IPS-20b (cell line): ENCODE measurements at regions not wholly inside any gene's neighbourhood (a gene's known extent, or its start where the extent isn't known, plus 50 kb on each side); places are given as distances from the start of the nearest gene placed in this dataset.

ENCODE experiments used
- H3K27ac ChIP-seq: one replicate; pipeline ENCODE4 v1.5.1; 2013; ENCODE audit warnings: low read length
- H3K27me3 ChIP-seq: 2 replicates; pipeline ENCODE4 v1.6.1; 2013; ENCODE audit warnings: mild to moderate bottlenecking, low read length, inconsistent platforms; ENCODE audit not compliant: insufficient read depth
- H3K36me3 ChIP-seq: 2 replicates; pipeline ENCODE4 v1.6.1; 2013; ENCODE audit warnings: low read depth, mild to moderate bottlenecking, inconsistent platforms, low read length, moderate library complexity; ENCODE audit not compliant: insufficient read depth
- H3K4me1 ChIP-seq: 2 replicates; pipeline ENCODE4 v1.6.1; 2013; ENCODE audit warnings: mild to moderate bottlenecking, control low read depth, inconsistent platforms, low read length, moderate library complexity; ENCODE audit not compliant: insufficient read depth
- H3K4me3 ChIP-seq: 2 replicates; pipeline ENCODE4 v1.5.1; 2013; ENCODE audit warnings: mild to moderate bottlenecking, low read length, inconsistent platforms
- H3K9ac ChIP-seq: 2 replicates; pipeline ENCODE4 v1.6.1; 2013; ENCODE audit warnings: low read depth, mild to moderate bottlenecking, inconsistent platforms, low read length, moderate library complexity
- H3K9me3 ChIP-seq: 2 replicates; pipeline ENCODE4 v1.6.1; 2013; ENCODE audit warnings: mild to moderate bottlenecking, low read depth, low read length, inconsistent platforms; ENCODE audit not compliant: insufficient read depth

GRCh38 chr5:24765219-24765618 lies 120.4 kb upstream of the CDH10 start:
- Histone ChIP-seq H3K36me3 (no peaks in the 10 kb centered on the region), H3K9ac (no peak overlapping the region), H3K4me3 (no peak overlapping the region), H3K4me1 (no peaks in the 10 kb centered on the region), H3K27me3 (no peaks in the 10 kb centered on the region), H3K9me3 (no peaks in the 10 kb centered on the region; the same call in 1 of the 2 replicates), H3K27ac (no peak overlapping the region)

GRCh38 chr5:24750355-24750754 lies 105.6 kb upstream of the CDH10 start:
- Histone ChIP-seq H3K9ac (no peak overlapping the region), H3K4me3 (no peak overlapping the region), H3K27me3 (no peaks in the 10 kb centered on the region), H3K9me3 (no peaks in the 10 kb centered on the region), H3K4me1 (no peaks in the 10 kb centered on the region), H3K27ac (no peak overlapping the region), H3K36me3 (no peaks in the 10 kb centered on the region)

- no peaks in the 10 kb centered on the region for H3K27me3 ChIP-seq
- no peaks in the 10 kb centered on the region for H3K36me3 ChIP-seq
- H3K4me3 ChIP-seq, result no peak overlapping the region
- no peak overlapping the region for H3K9ac ChIP-seq
- no peak overlapping the region for H3K27ac ChIP-seq
- H3K4me1 ChIP-seq, result no peaks in the 10 kb centered on the region
- no peaks in the 10 kb centered on the region for H3K9me3 ChIP-seq
Observed at GRCh38 chr5:24749701-24750100, 104.9 kb upstream of the CDH10 start.

GRCh38 chr5:24747327-24747726 lies 102.5 kb upstream of the CDH10 start:
- Histone ChIP-seq H3K9me3 (no peaks in the 10 kb centered on the region), H3K36me3 (no peaks in the 10 kb centered on the region), H3K9ac (no peak overlapping the region), H3K27ac (no peak overlapping the region), H3K4me1 (no peaks in the 10 kb centered on the region), H3K27me3 (no peaks in the 10 kb centered on the region), H3K4me3 (no peak overlapping the region)

GRCh38 chr5:24742334-24742733 lies 97.6 kb upstream of the CDH10 start:
- Histone ChIP-seq H3K4me3 (no peak overlapping the region), H3K9ac (no peak overlapping the region), H3K9me3 (no peaks in the 10 kb centered on the region), H3K36me3 (no peaks in the 10 kb centered on the region), H3K4me1 (no peaks in the 10 kb centered on the region), H3K27ac (no peak overlapping the region), H3K27me3 (no peaks in the 10 kb centered on the region)

GRCh38 chr5:24737163-24737562 lies 92.4 kb upstream of the CDH10 start:
- Histone ChIP-seq H3K27ac (no peak overlapping the region), H3K9me3 (no peaks in the 10 kb centered on the region), H3K36me3 (no peaks in the 10 kb centered on the region), H3K9ac (no peak overlapping the region), H3K27me3 (no peaks in the 10 kb centered on the region), H3K4me3 (no peak overlapping the region), H3K4me1 (no peaks in the 10 kb centered on the region)

GRCh38 chr5:24735284-24735683 lies 90.5 kb upstream of the CDH10 start:
- H3K4me1 ChIP-seq, result no peaks in the 10 kb centered on the region
- H3K4me3 ChIP-seq, result no peak overlapping the region
- H3K9me3 ChIP-seq, result no peaks in the 10 kb centered on the region
- H3K27me3 ChIP-seq, result no peaks in the 10 kb centered on the region
- H3K9ac ChIP-seq, result no peak overlapping the region
- no peak overlapping the region for H3K27ac ChIP-seq
- no peaks in the 10 kb centered on the region for H3K36me3 ChIP-seq

GRCh38 chr5:24732184-24732583 lies 87.4 kb upstream of the CDH10 start:
- Histone ChIP-seq H3K36me3 (no peaks in the 10 kb centered on the region), H3K4me3 (no peak overlapping the region), H3K9me3 (no peaks in the 10 kb centered on the region), H3K27ac (no peak overlapping the region), H3K27me3 (no peaks in the 10 kb centered on the region), H3K9ac (no peak overlapping the region), H3K4me1 (no peaks in the 10 kb centered on the region)

GRCh38 chr5:24720743-24721142 lies 76.0 kb upstream of the CDH10 start:
- no peaks in the 10 kb centered on the region for H3K4me1 ChIP-seq
- no peaks in the 10 kb centered on the region for H3K27me3 ChIP-seq
- no peaks in the 10 kb centered on the region for H3K36me3 ChIP-seq
- H3K27ac ChIP-seq, result no peak overlapping the region
- H3K9ac ChIP-seq, result no peak overlapping the region
- no peak overlapping the region for H3K4me3 ChIP-seq
- H3K9me3 ChIP-seq, result no peaks in the 10 kb centered on the region

- Histone ChIP-seq H3K9ac (no peak overlapping the region), H3K27ac (no peak overlapping the region), H3K9me3 (no peaks in the 10 kb centered on the region), H3K4me3 (no peak overlapping the region), H3K4me1 (no peaks in the 10 kb centered on the region), H3K36me3 (no peaks in the 10 kb centered on the region), H3K27me3 (no peaks in the 10 kb centered on the region)
Observed at GRCh38 chr5:24714746-24715145, 70.0 kb upstream of the CDH10 start.

- H3K9me3 ChIP-seq, result no peaks in the 10 kb centered on the region
- H3K27me3 ChIP-seq, result no peaks in the 10 kb centered on the region
- H3K9ac ChIP-seq, result no peak overlapping the region
- no peaks in the 10 kb centered on the region for H3K4me1 ChIP-seq
- no peaks in the 10 kb centered on the region for H3K36me3 ChIP-seq
- H3K27ac ChIP-seq, result no peak overlapping the region
- no peak overlapping the region for H3K4me3 ChIP-seq
Observed at GRCh38 chr5:24712947-24713346, 68.2 kb upstream of the CDH10 start.

- no peaks in the 10 kb centered on the region for H3K27me3 ChIP-seq
- no peaks in the 10 kb centered on the region for H3K36me3 ChIP-seq
- H3K27ac ChIP-seq, result no peak overlapping the region
- H3K9me3 ChIP-seq, result no peaks in the 10 kb centered on the region
- no peak overlapping the region for H3K4me3 ChIP-seq
- H3K4me1 ChIP-seq, result no peaks in the 10 kb centered on the region
- H3K9ac ChIP-seq, result no peak overlapping the region
Observed at GRCh38 chr5:24712047-24712446, 67.3 kb upstream of the CDH10 start.

- H3K9ac ChIP-seq, result no peak overlapping the region
- no peak overlapping the region for H3K27ac ChIP-seq
- H3K4me3 ChIP-seq, result no peak overlapping the region
- H3K36me3 ChIP-seq, result no peaks in the 10 kb centered on the region
- H3K4me1 ChIP-seq, result 0 out of 2 replicates have a peak, but pooled peaks cover 12% of the 10 kb centered on the region
- H3K9me3 ChIP-seq, result no peaks in the 10 kb centered on the region
- H3K27me3 ChIP-seq, result no peaks in the 10 kb centered on the region
Observed at GRCh38 chr5:24703934-24704333, 59.2 kb upstream of the CDH10 start.
